HUDEP-2 (cell line): ENCODE measurements at regions not wholly inside any gene's neighbourhood (a gene's known extent, or its start where the extent isn't known, plus 50 kb on each side); places are given as distances from the start of the nearest gene placed in this dataset.

ENCODE experiments used
- DNase-seq, 76 experiments: peaks; one replicate each; lab custom pipeline; 2025; ENCODE audit not compliant: unreplicated experiment in 76 of 76; lab: John Stamatoyannopoulos, UW

DNA sequence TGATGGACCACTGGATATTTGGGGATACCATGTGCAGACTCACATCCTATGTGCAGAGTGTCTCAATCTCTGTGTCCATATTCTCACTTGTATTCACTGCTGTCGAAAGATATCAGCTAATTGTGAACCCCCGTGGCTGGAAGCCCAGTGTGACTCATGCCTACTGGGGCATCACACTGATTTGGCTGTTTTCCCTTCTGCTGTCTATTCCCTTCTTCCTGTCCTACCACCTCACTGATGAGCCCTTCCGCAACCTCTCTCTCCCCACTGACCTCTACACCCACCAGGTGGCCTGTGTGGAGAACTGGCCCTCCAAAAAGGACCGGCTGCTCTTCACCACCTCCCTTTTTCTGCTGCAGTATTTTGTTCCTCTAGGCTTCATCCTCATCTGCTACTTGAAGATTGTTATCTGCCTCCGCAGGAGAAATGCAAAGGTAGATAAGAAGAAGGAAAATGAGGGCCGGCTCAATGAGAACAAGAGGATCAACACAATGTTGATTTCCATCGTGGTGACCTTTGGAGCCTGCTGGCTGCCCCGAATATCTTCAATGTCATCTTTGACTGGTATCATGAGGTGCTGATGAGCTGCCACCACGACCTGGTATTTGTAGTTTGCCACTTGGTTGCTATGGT is 54.5 kb upstream of the HNRNPA0 start:
- DNase-seq, result peak in 23 of 76 experiments; percentile 1 to 71 (median 19)

DNA sequence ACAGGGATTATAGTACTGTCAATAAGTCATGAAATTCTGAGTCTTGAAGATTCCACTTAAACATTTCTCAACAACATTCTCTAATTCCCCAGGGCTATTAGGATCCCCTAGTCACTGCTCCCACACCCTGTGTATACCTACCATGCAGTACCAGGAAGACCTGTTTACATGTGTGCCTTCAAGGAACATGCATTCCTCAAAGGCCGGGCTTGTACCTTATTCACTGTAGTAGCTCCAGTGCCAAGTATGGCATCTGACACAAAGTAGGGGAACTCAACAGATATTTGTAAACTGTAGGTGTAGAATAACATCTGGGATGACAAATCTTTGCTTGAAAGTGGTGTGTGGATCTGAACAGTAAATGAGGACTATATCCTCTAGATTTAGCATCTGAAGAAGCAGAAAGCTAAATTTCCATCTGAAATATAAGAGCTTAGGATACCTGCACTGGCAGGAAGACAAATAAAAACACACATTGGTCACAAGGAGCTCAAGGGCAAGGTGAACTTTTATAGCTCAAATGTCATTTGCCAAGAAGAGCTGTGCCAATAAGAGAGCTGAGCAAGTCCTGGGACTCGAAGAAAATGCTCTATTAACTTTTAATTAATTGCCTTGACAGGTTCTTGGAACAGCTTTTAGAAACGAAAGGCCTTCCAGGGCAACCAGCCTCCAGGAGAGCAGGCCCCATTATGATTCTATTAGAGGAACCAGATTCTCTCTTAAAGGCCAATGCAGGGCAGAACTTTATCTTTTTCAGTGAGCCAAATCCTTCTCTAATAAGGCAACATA is 52.3 kb upstream of the MYOT start:
- no peak for DNase-seq
